PC-3 (cell line): ENCODE measurements at regions not wholly inside any gene's neighbourhood (a gene's known extent, or its start where the extent isn't known, plus 50 kb on each side); places are given as distances from the start of the nearest gene placed in this dataset.

Experiments
- CTCF ChIP-seq: fragments of 300-600 bp; sonication (generic); conservative IDR thresholded peaks from 2 replicates; pipeline ENCODE4 v1.5.1; 2017; ENCODE audit warnings: antibody characterized with exemption, low read depth, mild to moderate bottlenecking, low read length
- EZH2phosphoT487 ChIP-seq: fragments of 300-600 bp; sonication (generic); IDR thresholded peaks from 2 replicates; pipeline ENCODE4 v1.6.1; 2018; ENCODE audit warnings: mild to moderate bottlenecking, antibody characterized with exemption, low read length, borderline replicate concordance

- TF ChIP-seq CTCF (no peak), EZH2phosphoT487 (no peak)
Observed at GRCh38 chr2:18218160-18218933, 339.9 kb downstream of the KCNS3 start.
